ENCODE measurements at regions not wholly inside any gene's neighbourhood (a gene's known extent, or its start where the extent isn't known, plus 50 kb on each side); places are given as distances from the start of the nearest gene placed in this dataset.

GRCh38 chr18:40493316-40493715 is 1461.7 kb upstream of the PIK3C3 start:
- H3K36me3 ChIP-seq (ENCODE audit: insufficient read depth, insufficient read length, low read length) = no peaks in the 10 kb centered on the region
- H3K9ac ChIP-seq (ENCODE audit: insufficient read length, low read depth) = no peak overlapping the region
- H3K9me3 ChIP-seq (ENCODE audit: insufficient read depth, low read length) = no peaks in the 10 kb centered on the region
- DNase-seq (ENCODE audit: low read depth, low spot score) = no peak
- H3K27me3 ChIP-seq (ENCODE audit: insufficient read depth, insufficient read length) = no peaks in the 10 kb centered on the region
- TF ChIP-seq ZNF274 (IDR thresholded peaks at IDR 0.05; ENCODE audit: low read depth, low read length) = no peak
- no peak for TF ChIP-seq SUZ12 (IDR thresholded peaks at IDR 0.05; ENCODE audit: extremely low read depth, insufficient read depth, insufficient read length)
- TF ChIP-seq YY1 (IDR thresholded peaks at IDR 0.05; ENCODE audit: insufficient read depth, insufficient read length) = no peak
- no peaks in the 10 kb centered on the region for H3K4me1 ChIP-seq (ENCODE audit: insufficient read depth, insufficient read length)
- H3K4me3 ChIP-seq (ENCODE audit: insufficient read length, low read depth) = no peak overlapping the region

GRCh38 chr18:40489301-40489700 is 1465.7 kb upstream of the PIK3C3 start:
- H3K9me3 ChIP-seq (ENCODE audit: insufficient read depth, low read length) = no peaks in the 10 kb centered on the region

GRCh38 chr18:40485318-40485717 is 1469.7 kb upstream of the PIK3C3 start:
- Histone ChIP-seq H3K4me3 (ENCODE audit: insufficient read length, low read depth) (no peak overlapping the region), H3K9ac (ENCODE audit: insufficient read length, low read depth) (no peak overlapping the region), H3K27me3 (ENCODE audit: insufficient read depth, insufficient read length) (no peaks in the 10 kb centered on the region), H3K4me1 (ENCODE audit: insufficient read depth, insufficient read length) (no peaks in the 10 kb centered on the region), H3K9me3 (ENCODE audit: insufficient read depth, low read length) (no peaks in the 10 kb centered on the region), H3K36me3 (ENCODE audit: insufficient read depth, insufficient read length, low read length) (no peaks in the 10 kb centered on the region)
- DNase-seq (ENCODE audit: low read depth, low spot score) = no peak
- no peak for TF ChIP-seq SUZ12 (IDR thresholded peaks at IDR 0.05; ENCODE audit: extremely low read depth, insufficient read depth, insufficient read length)
- no peak for TF ChIP-seq ZNF274 (IDR thresholded peaks at IDR 0.05; ENCODE audit: low read depth, low read length)

More at GRCh38 chr18:40489301-40489700, 1465.7 kb upstream of the PIK3C3 start:
- Histone ChIP-seq H3K27me3 (ENCODE audit: insufficient read depth, insufficient read length) (no peaks in the 10 kb centered on the region), H3K36me3 (ENCODE audit: insufficient read depth, insufficient read length, low read length) (no peaks in the 10 kb centered on the region), H3K4me3 (ENCODE audit: insufficient read length, low read depth) (no peak overlapping the region), H3K9ac (ENCODE audit: insufficient read length, low read depth) (no peak overlapping the region), H3K4me1 (ENCODE audit: insufficient read depth, insufficient read length) (no peaks in the 10 kb centered on the region)
- no peak for DNase-seq (ENCODE audit: low read depth, low spot score)
- no peak for TF ChIP-seq ZNF274 (IDR thresholded peaks at IDR 0.05; ENCODE audit: low read depth, low read length)
- TF ChIP-seq SUZ12 (IDR thresholded peaks at IDR 0.05; ENCODE audit: extremely low read depth, insufficient read depth, insufficient read length) = no peak
- TF ChIP-seq YY1 (IDR thresholded peaks at IDR 0.05; ENCODE audit: insufficient read depth, insufficient read length) = no peak

- H3K4me3 ChIP-seq (ENCODE audit: insufficient read length, low read depth) = no peak overlapping the region
- no peak for TF ChIP-seq ZNF274 (IDR thresholded peaks at IDR 0.05; ENCODE audit: low read depth, low read length)
- no peak overlapping the region for H3K9ac ChIP-seq (ENCODE audit: insufficient read length, low read depth)
- no peaks in the 10 kb centered on the region for H3K27me3 ChIP-seq (ENCODE audit: insufficient read depth, insufficient read length)
- no peaks in the 10 kb centered on the region for H3K9me3 ChIP-seq (ENCODE audit: insufficient read depth, low read length)
- DNase-seq (ENCODE audit: low read depth, low spot score) = no peak
- no peaks in the 10 kb centered on the region for H3K36me3 ChIP-seq (ENCODE audit: insufficient read depth, insufficient read length, low read length)
- no peaks in the 10 kb centered on the region for H3K4me1 ChIP-seq (ENCODE audit: insufficient read depth, insufficient read length)
Observed at GRCh38 chr18:40473221-40474029, 1481.6 kb upstream of the PIK3C3 start.

DNA sequence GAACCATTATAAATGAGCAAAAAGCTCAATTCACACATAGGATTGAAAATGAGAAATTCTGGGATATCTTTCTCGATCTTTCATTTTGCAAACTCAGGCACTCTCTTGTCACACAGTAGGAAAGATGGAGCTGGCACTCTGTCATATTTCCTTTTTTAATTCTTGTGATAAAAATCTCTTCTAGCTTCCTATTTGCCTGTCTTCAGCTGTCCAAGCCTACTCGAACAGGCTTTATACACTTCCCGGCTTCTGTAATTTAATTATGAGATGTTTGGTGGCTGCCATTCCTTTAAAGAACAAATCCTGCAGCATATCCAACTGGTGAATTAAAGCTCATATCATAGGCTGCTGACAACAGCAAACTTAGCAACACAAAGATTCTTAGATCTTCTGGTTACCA is 1484.3 kb upstream of the PIK3C3 start:
- no peaks in the 10 kb centered on the region for H3K27me3 ChIP-seq (ENCODE audit: insufficient read depth, insufficient read length)
- no peaks in the 10 kb centered on the region for H3K9me3 ChIP-seq (ENCODE audit: insufficient read depth, low read length)
- H3K4me3 ChIP-seq (ENCODE audit: insufficient read length, low read depth) = no peak overlapping the region
- H3K4me1 ChIP-seq (ENCODE audit: insufficient read depth, insufficient read length) = no peaks in the 10 kb centered on the region
- TF ChIP-seq SUZ12 (IDR thresholded peaks at IDR 0.05; ENCODE audit: extremely low read depth, insufficient read depth, insufficient read length) (no peak), YY1 (IDR thresholded peaks at IDR 0.05; ENCODE audit: insufficient read depth, insufficient read length) (no peak)
- H3K36me3 ChIP-seq (ENCODE audit: insufficient read depth, insufficient read length, low read length) = no peaks in the 10 kb centered on the region
- no peak for DNase-seq (ENCODE audit: low read depth, low spot score)
- H3K9ac ChIP-seq (ENCODE audit: insufficient read length, low read depth) = no peak overlapping the region

GRCh38 chr18:40469851-40470250 is 1485.2 kb upstream of the PIK3C3 start:
- no peak for TF ChIP-seq YY1 (IDR thresholded peaks at IDR 0.05; ENCODE audit: insufficient read depth, insufficient read length)
- no peak for TF ChIP-seq ZNF274 (IDR thresholded peaks at IDR 0.05; ENCODE audit: low read depth, low read length)
- no peak for TF ChIP-seq SUZ12 (IDR thresholded peaks at IDR 0.05; ENCODE audit: extremely low read depth, insufficient read depth, insufficient read length)
- no peak overlapping the region for H3K4me3 ChIP-seq (ENCODE audit: insufficient read length, low read depth)
- no peaks in the 10 kb centered on the region for H3K9me3 ChIP-seq (ENCODE audit: insufficient read depth, low read length)

DNA sequence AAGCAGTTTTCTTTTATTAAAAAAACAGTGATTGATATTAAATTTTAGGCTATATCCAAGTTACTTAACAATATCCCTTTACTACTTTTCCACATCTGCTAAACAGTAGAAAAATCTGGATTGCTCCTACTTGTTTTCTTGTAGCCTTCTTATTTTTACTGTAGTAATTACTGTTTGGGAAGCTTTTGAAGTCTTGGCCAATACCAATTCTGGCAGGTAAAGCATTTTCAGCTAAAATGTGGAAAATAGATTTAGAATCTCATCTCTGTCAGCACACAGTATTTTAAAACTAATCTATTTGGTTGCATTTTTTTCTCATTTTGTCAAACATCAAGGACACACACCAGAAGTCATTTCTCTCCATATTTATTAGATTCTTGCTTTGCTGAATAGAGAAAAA is 1485.7 kb upstream of the PIK3C3 start:
- H3K9me3 ChIP-seq (ENCODE audit: insufficient read depth, low read length) = no peaks in the 10 kb centered on the region
- no peak overlapping the region for H3K4me3 ChIP-seq (ENCODE audit: insufficient read length, low read depth)
- H3K36me3 ChIP-seq (ENCODE audit: insufficient read depth, insufficient read length, low read length) = no peaks in the 10 kb centered on the region
- no peak for TF ChIP-seq YY1 (IDR thresholded peaks at IDR 0.05; ENCODE audit: insufficient read depth, insufficient read length)
- TF ChIP-seq SUZ12 (IDR thresholded peaks at IDR 0.05; ENCODE audit: extremely low read depth, insufficient read depth, insufficient read length) = no peak
- no peak for TF ChIP-seq ZNF274 (IDR thresholded peaks at IDR 0.05; ENCODE audit: low read depth, low read length)
- H3K9ac ChIP-seq (ENCODE audit: insufficient read length, low read depth) = no peak overlapping the region
- no peaks in the 10 kb centered on the region for H3K27me3 ChIP-seq (ENCODE audit: insufficient read depth, insufficient read length)
- H3K4me1 ChIP-seq (ENCODE audit: insufficient read depth, insufficient read length) = no peaks in the 10 kb centered on the region
- DNase-seq (ENCODE audit: low read depth, low spot score) = no peak

More at GRCh38 chr18:40469851-40470250, 1485.2 kb upstream of the PIK3C3 start:
- Histone ChIP-seq H3K27me3 (ENCODE audit: insufficient read depth, insufficient read length) (no peaks in the 10 kb centered on the region), H3K9ac (ENCODE audit: insufficient read length, low read depth) (no peak overlapping the region), H3K36me3 (ENCODE audit: insufficient read depth, insufficient read length, low read length) (no peaks in the 10 kb centered on the region), H3K4me1 (ENCODE audit: insufficient read depth, insufficient read length) (no peaks in the 10 kb centered on the region)
- no peak for DNase-seq (ENCODE audit: low read depth, low spot score)

All from NT2/D1 (cell line).